ENCODE measurements at regions not wholly inside any gene's neighbourhood (a gene's known extent, or its start where the extent isn't known, plus 50 kb on each side); places are given as distances from the start of the nearest gene placed in this dataset.

DNA sequence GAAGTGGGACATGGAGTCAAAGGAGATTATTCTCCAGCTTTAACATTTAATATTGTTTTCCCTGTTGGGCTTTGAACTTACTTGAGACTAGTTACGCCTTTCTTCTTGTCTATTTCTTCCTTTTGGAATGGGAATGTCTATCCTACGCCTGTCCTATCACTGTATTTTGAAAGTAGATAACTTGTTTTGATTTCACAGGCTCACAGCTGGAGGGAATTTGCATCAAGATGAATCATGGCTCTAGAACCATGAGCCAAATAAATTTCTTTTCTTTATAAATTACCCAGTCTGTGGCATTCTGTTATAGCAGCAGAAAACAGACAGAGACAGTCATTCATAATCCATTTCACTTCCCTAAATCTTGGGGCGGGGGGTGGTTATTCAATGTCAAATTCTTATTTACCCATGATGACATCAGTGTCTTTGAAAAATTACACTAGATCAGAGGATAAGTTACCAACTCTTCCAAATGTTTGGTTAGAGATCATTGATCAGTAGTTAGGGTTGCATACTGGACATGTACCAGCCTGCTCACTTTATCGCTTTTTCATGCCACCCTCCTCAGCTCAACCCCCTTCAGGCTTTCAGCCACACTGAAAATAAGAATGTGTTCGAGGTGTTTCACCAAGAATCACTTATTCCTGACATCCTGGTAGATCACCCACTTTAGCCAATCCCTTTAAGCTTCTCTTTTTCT lies 419.6 kb upstream of the PIK3R1 start:
- H3K27ac Mint-ChIP-seq, result no peak overlapping the region
- WGBS (ENCODE audit: insufficient coverage), result 83% methylated on average over 1 of the region's 5 CpGs
- intact Hi-C loops (cut with micrococcal nuclease), result no loop called here
- no peak for DNase-seq
- H3K4me1 Mint-ChIP-seq, result no peaks in the 10 kb centered on the region
- no peak overlapping the region for H3K4me3 Mint-ChIP-seq
- no peaks in the 10 kb centered on the region for H3K27me3 ChIP-seq (replicated peaks in 1 of 4; ENCODE audit: control extremely low read depth in 1 of 4, control insufficient read depth in 3 of 4, insufficient read depth in 4 of 4, low read length in 3 of 4)
- no peak overlapping the region for H3K4me2 ChIP-seq (replicated peaks; ENCODE audit: low read depth, low read length, poor library complexity, severe bottlenecking)
- POLR2A ChIA-PET, result no interaction called here
- H3K4me1 ChIP-seq (ENCODE audit: control insufficient read depth in 2 of 2, insufficient read depth in 2 of 2, low read length in 2 of 2), result no peaks in the 10 kb centered on the region
- peaks cover 3% of the 10 kb centered on the region for H3K27me3 Mint-ChIP-seq
- no peaks in the 10 kb centered on the region for H3K36me3 ChIP-seq (replicated peaks in 1 of 2; ENCODE audit: control extremely low read depth in 1 of 2, control insufficient read depth in 1 of 2, extremely low read depth in 1 of 2, insufficient read depth in 2 of 2, low read length in 1 of 2)
- ATAC-seq (ENCODE audit: low read depth), result no peak
- no peaks in the 10 kb centered on the region for H4K20me1 ChIP-seq (ENCODE audit: control insufficient read depth, insufficient read depth, low read length, poor library complexity, severe bottlenecking)
- H2AFZ ChIP-seq (ENCODE audit: insufficient read depth, low read depth, low read length, poor library complexity, severe bottlenecking), result no peak overlapping the region
- no peaks in the 10 kb centered on the region for H3K9me3 Mint-ChIP-seq (ENCODE audit: insufficient read depth)
- H3K9me3 ChIP-seq (ENCODE audit: control extremely low read depth in 1 of 3, control insufficient read depth in 2 of 3, insufficient read depth in 1 of 3, low read length in 2 of 3), result no peaks in the 10 kb centered on the region
- no peak overlapping the region for H3K27ac ChIP-seq (ENCODE audit: low read length in 2 of 2)
- no peak overlapping the region for H3K9ac ChIP-seq (ENCODE audit: low read length)
- no peak overlapping the region for H3K4me3 ChIP-seq (ENCODE audit: control extremely low read depth in 1 of 5, extremely low read depth in 1 of 5, insufficient read depth in 1 of 5, low read depth in 2 of 5, low read length in 4 of 5)
- H3K79me2 ChIP-seq (ENCODE audit: control insufficient read depth, insufficient read depth, low read length), result no peaks in the 10 kb centered on the region
- CTCF ChIA-PET, result no interaction called here
- no peak for TF ChIP-seq EZH2 (IDR thresholded peaks at IDR 0.05; ENCODE audit: borderline replicate concordance, insufficient read depth, low read depth, low read length, poor library complexity, severe bottlenecking)
- TF ChIP-seq, protein P1, sequence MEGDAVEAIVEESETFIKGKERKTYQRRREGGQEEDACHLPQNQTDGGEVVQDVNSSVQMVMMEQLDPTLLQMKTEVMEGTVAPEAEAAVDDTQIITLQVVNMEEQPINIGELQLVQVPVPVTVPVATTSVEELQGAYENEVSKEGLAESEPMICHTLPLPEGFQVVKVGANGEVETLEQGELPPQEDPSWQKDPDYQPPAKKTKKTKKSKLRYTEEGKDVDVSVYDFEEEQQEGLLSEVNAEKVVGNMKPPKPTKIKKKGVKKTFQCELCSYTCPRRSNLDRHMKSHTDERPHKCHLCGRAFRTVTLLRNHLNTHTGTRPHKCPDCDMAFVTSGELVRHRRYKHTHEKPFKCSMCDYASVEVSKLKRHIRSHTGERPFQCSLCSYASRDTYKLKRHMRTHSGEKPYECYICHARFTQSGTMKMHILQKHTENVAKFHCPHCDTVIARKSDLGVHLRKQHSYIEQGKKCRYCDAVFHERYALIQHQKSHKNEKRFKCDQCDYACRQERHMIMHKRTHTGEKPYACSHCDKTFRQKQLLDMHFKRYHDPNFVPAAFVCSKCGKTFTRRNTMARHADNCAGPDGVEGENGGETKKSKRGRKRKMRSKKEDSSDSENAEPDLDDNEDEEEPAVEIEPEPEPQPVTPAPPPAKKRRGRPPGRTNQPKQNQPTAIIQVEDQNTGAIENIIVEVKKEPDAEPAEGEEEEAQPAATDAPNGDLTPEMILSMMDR (IDR thresholded peaks at IDR 0.05), result no peak

DNA sequence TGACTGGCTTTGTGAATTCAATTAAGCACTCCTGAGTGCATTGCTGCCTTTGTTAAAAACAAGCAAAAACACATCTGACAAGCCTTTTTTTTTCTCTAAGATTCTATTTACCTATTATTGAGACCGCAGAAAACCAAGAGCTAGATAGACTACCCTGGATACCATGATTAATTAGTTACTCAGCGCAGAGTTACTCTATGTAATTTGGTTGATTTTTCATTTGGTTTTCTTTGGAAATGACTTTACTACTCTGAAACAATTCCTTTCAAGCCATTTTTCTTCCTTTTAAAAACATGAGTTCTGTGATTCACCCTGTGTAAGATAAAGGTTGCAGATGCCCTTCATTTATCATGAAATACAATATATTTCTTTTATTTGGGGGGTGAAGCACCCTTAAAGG lies 421.6 kb upstream of the PIK3R1 start:
- Histone ChIP-seq H2AFZ (ENCODE audit: insufficient read depth, low read depth, low read length, poor library complexity, severe bottlenecking) (no peak overlapping the region), H3K4me2 (replicated peaks; ENCODE audit: low read depth, low read length, poor library complexity, severe bottlenecking) (no peak overlapping the region), H3K4me1 (ENCODE audit: control insufficient read depth in 2 of 2, insufficient read depth in 2 of 2, low read length in 2 of 2) (no peaks in the 10 kb centered on the region), H3K9me3 (ENCODE audit: control extremely low read depth in 1 of 3, control insufficient read depth in 2 of 3, insufficient read depth in 1 of 3, low read length in 2 of 3) (no peaks in the 10 kb centered on the region), H3K9ac (ENCODE audit: low read length) (no peak overlapping the region), H3K4me3 (ENCODE audit: control extremely low read depth in 1 of 5, extremely low read depth in 1 of 5, insufficient read depth in 1 of 5, low read depth in 2 of 5, low read length in 4 of 5) (no peak overlapping the region), H4K20me1 (ENCODE audit: control insufficient read depth, insufficient read depth, low read length, poor library complexity, severe bottlenecking) (no peaks in the 10 kb centered on the region), H3K36me3 (replicated peaks in 1 of 2; ENCODE audit: control extremely low read depth in 1 of 2, control insufficient read depth in 1 of 2, extremely low read depth in 1 of 2, insufficient read depth in 2 of 2, low read length in 1 of 2) (no peaks in the 10 kb centered on the region), H3K27me3 (replicated peaks in 1 of 4; ENCODE audit: control extremely low read depth in 1 of 4, control insufficient read depth in 3 of 4, insufficient read depth in 4 of 4, low read length in 3 of 4) (no peaks in the 10 kb centered on the region), H3K27ac (ENCODE audit: low read length in 2 of 2) (no peak overlapping the region), H3K79me2 (ENCODE audit: control insufficient read depth, insufficient read depth, low read length) (no peaks in the 10 kb centered on the region)
- DNase-seq (no peak), ATAC-seq (ENCODE audit: low read depth) (no peak)
- Mint-ChIP-seq H3K4me3 (no peak overlapping the region), H3K27me3 (no peaks in the 10 kb centered on the region), H3K9me3 (ENCODE audit: insufficient read depth) (no peaks in the 10 kb centered on the region), H3K27ac (no peak overlapping the region), H3K4me1 (no peaks in the 10 kb centered on the region)
- POLR2A ChIA-PET, result no interaction called here
- intact Hi-C loops (cut with micrococcal nuclease), result no loop called here
- no CpG with 5 or more reads among the region's 2 CpGs for WGBS (ENCODE audit: insufficient coverage)
- CTCF ChIA-PET, result no interaction called here
- TF ChIP-seq, protein P1 (IDR thresholded peaks at IDR 0.05), result no peak
- TF ChIP-seq EZH2 (IDR thresholded peaks at IDR 0.05; ENCODE audit: borderline replicate concordance, insufficient read depth, low read depth, low read length, poor library complexity, severe bottlenecking), result no peak

Measured in B cell (primary cell).